AG20443 (cell line): ENCODE measurements at regions not wholly inside any gene's neighbourhood (a gene's known extent, or its start where the extent isn't known, plus 50 kb on each side); places are given as distances from the start of the nearest gene placed in this dataset.
"Not testable (repeated sequence)": the region's sequence is repeated elsewhere in the genome, so short reads cannot be mapped to it uniquely, and the experiment has no call there.

Source experiments
- DNase-seq: peaks from one replicate; pipeline ENCODE4 v3.0.0; 2012; ENCODE audit warnings: low spot score, mixed read lengths

GRCh38 chr10:131834152-131834810 is 66.5 kb upstream of the PPP2R2D start:
- DNase-seq: no peak

GRCh38 chr10:131838966-131839742 is 61.7 kb upstream of the PPP2R2D start:
- DNase-seq: no peak

- not testable (repeated sequence) for DNase-seq
Observed at GRCh38 chr10:131839880-131840787, 60.7 kb upstream of the PPP2R2D start.

GRCh38 chr10:131840788-131841118 is 60.1 kb upstream of the PPP2R2D start:
- DNase-seq: no peak

DNA sequence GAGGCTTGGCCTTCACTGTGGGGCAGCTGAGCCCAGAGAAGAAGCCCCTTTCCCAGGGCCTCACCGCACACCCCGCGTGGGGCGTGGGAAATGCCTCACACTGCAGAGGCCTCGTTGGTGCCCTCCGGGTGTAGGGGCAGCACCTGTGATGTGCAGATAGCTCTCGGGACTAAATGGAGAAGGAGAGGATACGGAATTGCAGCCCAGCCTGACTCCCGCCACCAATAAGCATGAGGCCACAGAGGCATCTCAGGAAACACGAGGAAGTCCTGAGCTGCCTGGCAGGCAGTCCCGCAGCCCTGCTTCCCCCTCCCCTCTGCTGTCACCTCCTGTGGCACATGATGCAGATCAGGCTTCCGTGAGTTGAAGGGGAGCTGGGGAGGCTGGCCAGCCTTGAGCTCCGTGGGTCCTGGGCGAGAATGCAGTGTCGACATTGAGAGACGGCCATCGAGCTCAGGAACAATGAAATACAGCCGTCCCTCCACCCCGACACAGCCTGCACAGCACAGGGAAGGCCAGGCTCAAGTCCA is 59.6 kb upstream of the PPP2R2D start:
- no peak for DNase-seq

GRCh38 chr10:131841661-131842139 is 59.1 kb upstream of the PPP2R2D start:
- DNase-seq: no peak

DNA sequence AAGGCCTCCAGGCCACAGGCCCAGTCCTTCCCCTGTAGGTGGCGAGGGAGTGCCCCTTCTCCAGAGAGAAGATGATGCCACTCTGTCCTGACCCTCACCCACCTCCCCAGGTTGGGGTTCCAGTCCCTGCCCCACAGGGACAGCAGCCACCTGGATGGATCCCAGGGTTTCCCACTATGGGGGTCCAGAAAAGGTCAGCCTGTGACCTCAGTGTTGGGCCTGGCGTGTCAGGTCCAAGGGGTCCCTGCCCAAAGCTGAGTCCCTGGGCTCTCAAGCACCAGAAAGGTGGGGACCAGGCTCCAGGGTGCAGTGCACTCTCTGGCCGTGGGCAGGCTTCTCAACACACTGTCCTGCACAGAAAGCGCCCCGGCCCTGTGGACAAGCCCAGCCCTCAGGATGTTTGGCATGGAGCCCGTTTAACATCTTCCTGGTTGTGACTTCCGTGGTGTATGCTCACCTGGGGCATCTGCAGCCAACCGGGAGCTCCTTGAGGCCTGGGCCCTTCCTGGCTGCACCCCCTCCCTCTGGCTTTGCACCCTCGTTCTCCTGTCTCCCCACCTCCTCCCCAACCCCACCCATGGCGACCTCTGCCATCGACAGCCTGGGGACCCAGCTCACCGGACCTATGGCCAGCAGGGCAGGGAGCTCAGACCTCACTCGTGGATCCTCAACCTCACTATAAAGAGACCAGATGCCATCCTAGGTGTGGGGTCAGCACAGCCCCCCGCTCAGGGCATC is 58.3 kb upstream of the PPP2R2D start:
- no peak for DNase-seq

- DNase-seq: no peak
Observed at GRCh38 chr10:131843089-131843595, 57.7 kb upstream of the PPP2R2D start.

DNA sequence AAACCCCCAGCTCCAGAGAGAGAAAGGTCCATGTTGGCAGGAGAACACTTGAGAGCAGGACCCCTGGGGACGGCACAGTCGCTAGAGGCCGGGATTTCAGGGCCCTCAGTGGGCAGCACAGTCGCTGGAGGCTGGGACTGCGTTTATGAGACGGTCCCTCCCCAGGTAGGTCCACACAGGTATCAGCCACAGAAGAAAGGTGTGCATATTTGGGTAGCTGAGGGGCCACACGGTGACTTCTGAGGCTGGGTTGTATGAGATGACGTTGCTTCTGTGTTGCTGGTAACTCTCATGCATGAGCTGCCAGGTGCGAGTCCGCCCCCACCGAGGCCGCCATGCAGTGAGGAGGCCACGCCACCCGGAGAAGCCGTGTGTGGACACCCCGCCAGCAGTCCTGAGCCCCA is 56.9 kb upstream of the PPP2R2D start:
- no peak for DNase-seq

GRCh38 chr10:131844529-131845084 is 56.2 kb upstream of the PPP2R2D start:
- DNase-seq: no peak

- no peak for DNase-seq
Observed at GRCh38 chr10:131845505-131846239, 55.1 kb upstream of the PPP2R2D start.

DNA sequence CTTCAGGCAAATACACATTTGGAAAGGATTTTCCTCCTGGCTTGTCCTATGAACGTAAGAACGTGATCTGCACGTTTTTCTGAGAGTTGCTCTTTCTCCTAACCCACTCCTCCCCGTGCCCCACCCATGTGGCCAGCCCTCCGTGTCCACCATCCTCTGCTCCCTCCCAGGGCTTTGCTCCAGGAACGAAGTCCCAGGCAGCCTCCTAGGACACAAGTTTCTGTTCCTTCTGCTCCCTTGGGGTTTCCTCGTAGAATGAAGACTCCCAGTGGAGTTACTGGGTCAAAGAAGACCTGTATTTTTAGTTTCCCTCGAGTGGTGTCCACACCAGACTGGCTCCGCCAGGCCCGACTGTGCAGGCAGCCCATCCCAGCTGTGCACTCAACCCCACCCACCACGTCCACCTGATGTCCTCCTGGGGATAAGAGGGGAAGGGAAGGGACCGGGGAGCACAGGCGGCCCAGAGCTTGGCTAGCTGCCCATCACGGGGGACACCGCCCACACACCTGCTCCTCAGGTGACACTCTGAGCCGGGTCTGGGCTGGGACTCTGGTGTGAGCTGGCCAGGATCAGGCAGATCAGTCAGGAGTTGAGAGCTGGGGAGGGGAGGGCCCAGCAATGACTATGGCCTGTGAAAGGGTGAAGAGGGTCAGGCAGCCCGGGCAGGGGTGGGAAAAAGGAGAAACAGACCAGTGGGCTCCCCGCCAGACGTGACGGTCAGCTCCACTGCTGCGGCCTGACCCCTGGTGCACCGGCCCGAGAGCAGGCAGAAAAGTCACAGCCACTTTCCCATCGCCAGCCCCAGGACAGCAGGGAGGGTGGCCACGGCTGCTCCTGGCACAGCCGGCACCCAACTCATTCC is 54.3 kb upstream of the PPP2R2D start:
- DNase-seq: no peak

DNA sequence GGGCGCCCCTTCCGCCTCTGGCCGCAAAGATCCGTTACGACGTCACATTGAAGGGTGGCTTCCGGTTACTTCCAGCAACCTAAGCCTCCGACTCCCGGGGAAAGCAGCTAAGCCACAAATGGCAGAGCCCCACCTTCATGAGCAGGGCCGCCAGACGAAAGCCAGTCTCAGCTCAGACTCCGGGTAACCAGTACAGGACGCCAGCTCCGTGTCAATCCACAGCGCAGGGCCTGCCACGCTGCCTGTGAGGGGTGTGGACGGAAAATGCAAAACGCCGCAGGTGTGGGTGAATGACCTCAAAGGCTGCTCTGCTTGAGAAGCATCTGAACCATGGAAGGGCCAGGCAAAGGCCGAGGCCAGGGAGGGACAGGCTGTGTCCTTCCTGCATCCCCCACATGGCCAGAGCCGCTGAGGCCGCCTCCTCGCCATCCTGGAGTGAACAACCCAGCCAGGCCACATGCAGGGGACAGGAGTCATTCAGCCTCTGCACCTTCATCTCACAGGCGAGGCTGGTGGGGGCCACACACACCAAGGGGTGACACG is 53.5 kb upstream of the PPP2R2D start:
- DNase-seq: no peak

DNA sequence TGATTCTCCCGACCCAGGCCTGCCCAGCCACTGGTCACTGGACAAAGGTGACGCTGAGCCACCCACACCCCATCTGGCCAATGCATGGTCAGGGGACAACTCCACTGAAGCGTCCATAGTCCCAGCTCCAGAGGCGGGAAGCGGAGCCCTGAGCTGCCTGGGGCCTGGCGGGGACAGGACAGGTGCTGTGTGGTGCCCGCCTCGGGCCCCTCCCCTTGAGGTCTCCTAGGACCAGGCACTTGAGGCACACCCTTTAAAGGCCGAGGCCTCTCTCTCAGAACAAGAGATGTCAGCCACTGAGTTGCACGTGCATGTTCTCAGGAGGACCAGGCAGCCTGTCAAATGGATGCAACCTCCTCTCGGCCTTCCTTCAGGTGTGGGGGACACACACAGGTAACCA is 52.5 kb upstream of the PPP2R2D start:
- no peak for DNase-seq

GRCh38 chr10:131848741-131849590 is 51.8 kb upstream of the PPP2R2D start:
- DNase-seq: no peak

GRCh38 chr10:131849591-131850382 is 51.0 kb upstream of the PPP2R2D start:
- DNase-seq: no peak

GRCh38 chr10:131850383-131850870 is 50.4 kb upstream of the PPP2R2D start:
- no peak for DNase-seq
